Thoracic aorta (tissue), 2 donors: ENCODE measurements at regions not wholly inside any gene's neighbourhood (a gene's known extent, or its start where the extent isn't known, plus 50 kb on each side); places are given as distances from the start of the nearest gene placed in this dataset.
"Not testable (repeated sequence)": the region's sequence is repeated elsewhere in the genome, so short reads cannot be mapped to it uniquely, and the experiment has no call there.

ENCODE experiments used
- ATAC-seq: fragments of 150-250 bp; one replicate; pipeline ENCODE4 v1.8.0; 2017; ENCODE audit warnings: low read depth; ENCODE audit not compliant: insufficient number of reproducible peaks, low FRiP score
- DNase-seq: peaks from one replicate; pipeline ENCODE4 v3.0.0-alpha.2; 2020; ENCODE audit warnings: low spot score
- H3K27ac ChIP-seq, 2 donors: fragments of 200-600 bp; sonication (generic); 1 replicate in 1 of 2; 2 replicates in 1 of 2; pipeline ENCODE4 v1.5.1; 2016; ENCODE audit warnings: mild to moderate bottlenecking in 2 of 2, moderate library complexity in 2 of 2
- H3K27me3 ChIP-seq: fragments of 200-600 bp; sonication (generic); replicated peaks from 2 replicates; pipeline ENCODE4 v1.6.0; 2016; ENCODE audit warnings: mild to moderate bottlenecking; ENCODE audit not compliant: insufficient read depth
- H3K36me3 ChIP-seq: fragments of 200-600 bp; sonication (generic); one replicate; pipeline ENCODE4 v1.5.1; 2016
- H3K4me1 ChIP-seq, 2 donors: fragments of 200-600 bp; sonication (generic); 1 replicate in 1 of 2; 2 replicates in 1 of 2; pipeline versions ENCODE4 v1.5.1 to v1.6.0; 2016; ENCODE audit warnings: low read depth in 2 of 2, mild to moderate bottlenecking in 1 of 2; ENCODE audit not compliant: control insufficient read depth in 1 of 2
- H3K4me3 ChIP-seq: fragments of 200-600 bp; sonication (generic); 2 replicates; pipeline ENCODE4 v1.5.1; 2016; ENCODE audit warnings: mild to moderate bottlenecking
- H3K9me3 ChIP-seq: fragments of 200-600 bp; sonication (generic); 2 replicates; pipeline ENCODE4 v1.5.1; 2016
- TF ChIP-seq, protein P1 (sequence below): fragments of 200-600 bp; sonication (generic); IDR thresholded peaks from one replicate; pipeline ENCODE4 v1.5.1; 2019; ENCODE audit warnings: antibody characterized with exemption

GRCh38 chr13:109939180-109939579, 152.8 kb upstream of the IRS2 start:
- Histone ChIP-seq H3K36me3 (no peaks in the 10 kb centered on the region), H3K4me1 (peaks cover 0 to 13% of the 10 kb centered on the region in 2 donors), H3K9me3 (no peaks in the 10 kb centered on the region), H3K4me3 (no peak overlapping the region), H3K27ac (peak overlapping the region in 1 of 2 donors; percentile 23), H3K27me3 (no peaks in the 10 kb centered on the region)
- TF ChIP-seq, protein P1, sequence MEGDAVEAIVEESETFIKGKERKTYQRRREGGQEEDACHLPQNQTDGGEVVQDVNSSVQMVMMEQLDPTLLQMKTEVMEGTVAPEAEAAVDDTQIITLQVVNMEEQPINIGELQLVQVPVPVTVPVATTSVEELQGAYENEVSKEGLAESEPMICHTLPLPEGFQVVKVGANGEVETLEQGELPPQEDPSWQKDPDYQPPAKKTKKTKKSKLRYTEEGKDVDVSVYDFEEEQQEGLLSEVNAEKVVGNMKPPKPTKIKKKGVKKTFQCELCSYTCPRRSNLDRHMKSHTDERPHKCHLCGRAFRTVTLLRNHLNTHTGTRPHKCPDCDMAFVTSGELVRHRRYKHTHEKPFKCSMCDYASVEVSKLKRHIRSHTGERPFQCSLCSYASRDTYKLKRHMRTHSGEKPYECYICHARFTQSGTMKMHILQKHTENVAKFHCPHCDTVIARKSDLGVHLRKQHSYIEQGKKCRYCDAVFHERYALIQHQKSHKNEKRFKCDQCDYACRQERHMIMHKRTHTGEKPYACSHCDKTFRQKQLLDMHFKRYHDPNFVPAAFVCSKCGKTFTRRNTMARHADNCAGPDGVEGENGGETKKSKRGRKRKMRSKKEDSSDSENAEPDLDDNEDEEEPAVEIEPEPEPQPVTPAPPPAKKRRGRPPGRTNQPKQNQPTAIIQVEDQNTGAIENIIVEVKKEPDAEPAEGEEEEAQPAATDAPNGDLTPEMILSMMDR, result no peak
- DNase-seq (no peak), ATAC-seq (no peak)

DNA sequence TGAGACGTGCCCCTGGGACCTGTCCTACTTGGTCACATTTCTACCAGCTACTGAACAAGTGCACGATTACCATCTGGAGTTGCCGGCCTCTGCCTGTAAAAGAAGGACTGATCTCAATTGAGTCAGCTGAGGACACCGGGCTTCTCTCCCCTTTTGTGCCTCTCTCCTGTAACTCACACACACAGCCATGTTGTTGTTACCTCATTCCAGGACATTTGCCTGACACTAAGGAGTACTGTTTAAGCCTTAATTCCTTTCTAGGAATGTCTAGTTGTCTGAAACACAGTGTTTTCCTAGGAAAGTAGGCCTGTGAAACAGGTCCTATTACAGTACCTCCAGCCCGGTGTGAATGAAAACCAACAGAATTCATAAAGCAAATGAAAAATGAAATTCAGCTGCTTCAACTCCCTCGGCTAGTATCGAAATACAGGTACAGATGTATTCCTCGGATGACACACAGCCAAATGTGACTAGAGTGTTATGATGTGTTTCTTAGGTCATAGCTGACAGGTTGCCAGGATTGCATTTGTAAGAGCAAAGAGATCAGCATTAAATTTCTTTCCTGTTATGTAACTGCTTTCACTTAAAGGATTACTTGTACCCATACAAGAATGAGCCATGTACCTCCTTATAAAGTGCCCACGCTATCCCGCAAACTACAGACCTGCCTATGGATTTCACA, 152.0 kb upstream of the IRS2 start:
- H3K36me3 ChIP-seq, result no peaks in the 10 kb centered on the region
- no peak for DNase-seq
- TF ChIP-seq, protein P1, result no peak

DNA sequence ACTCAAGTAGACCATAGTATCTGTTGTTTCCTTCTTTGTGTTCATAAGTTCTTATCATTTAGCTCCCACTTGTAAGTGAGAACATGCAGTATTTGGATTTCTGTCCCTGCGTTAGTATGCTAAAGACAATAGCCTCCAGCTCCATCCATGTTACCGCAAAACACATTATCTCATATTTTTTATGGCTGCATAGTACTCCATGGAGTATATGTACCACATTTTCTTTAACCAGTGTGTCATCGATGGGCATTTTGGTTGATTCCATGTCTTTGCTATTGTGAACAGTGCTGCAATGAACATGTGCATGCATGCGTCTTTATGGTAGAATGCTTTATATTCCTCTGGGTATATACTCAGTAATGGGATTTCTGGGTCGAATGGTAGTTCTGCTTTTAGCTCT, 148.1 kb upstream of the IRS2 start:
- H3K27me3 ChIP-seq, H3K4me3 ChIP-seq, H3K9me3 ChIP-seq, DNase-seq, ATAC-seq, H3K36me3 ChIP-seq, H3K27ac ChIP-seq: not testable (repeated sequence)
- H3K4me1 ChIP-seq, result peaks cover 0 to 13% of the 10 kb centered on the region in 2 donors

More for the DNA sequence above, 152.0 kb upstream of the IRS2 start:
- no peaks in the 10 kb centered on the region for H3K9me3 ChIP-seq
- H3K4me1 ChIP-seq, result peaks cover 0 to 13% of the 10 kb centered on the region in 2 donors
- no peaks in the 10 kb centered on the region for H3K27me3 ChIP-seq
- no peak for ATAC-seq
- H3K27ac ChIP-seq, result peak overlapping the region in 1 of 2 donors; percentile 23
- no peak overlapping the region for H3K4me3 ChIP-seq

- DNase-seq (no peak), ATAC-seq (no peak)
- Histone ChIP-seq H3K36me3 (no peaks in the 10 kb centered on the region), H3K4me1 (peaks cover 0 to 3% of the 10 kb centered on the region in 2 donors), H3K27ac (no peak overlapping the region), H3K4me3 (no peak overlapping the region), H3K9me3 (no peaks in the 10 kb centered on the region), H3K27me3 (no peaks in the 10 kb centered on the region)
- TF ChIP-seq, protein P1, result no peak
Observed at GRCh38 chr13:109933476-109933875, 147.1 kb upstream of the IRS2 start.

- no peaks in the 10 kb centered on the region for H3K9me3 ChIP-seq
- H3K4me1 ChIP-seq, result peaks cover 0 to 7% of the 10 kb centered on the region in 2 donors
- H3K27ac ChIP-seq, result no peak overlapping the region
- H3K27me3 ChIP-seq, result no peaks in the 10 kb centered on the region
- H3K36me3 ChIP-seq, result no peaks in the 10 kb centered on the region
- ATAC-seq, result no peak
- DNase-seq, result no peak
- TF ChIP-seq, protein P1, result no peak
- H3K4me3 ChIP-seq, result no peak overlapping the region
Observed at GRCh38 chr13:109924376-109924775, 138.0 kb upstream of the IRS2 start.

GRCh38 chr13:109922518-109922917, 136.1 kb upstream of the IRS2 start:
- peaks cover 6 to 25% of the 10 kb centered on the region in 2 donors for H3K4me1 ChIP-seq
- TF ChIP-seq, protein P1, result no peak
- H3K36me3 ChIP-seq, result no peaks in the 10 kb centered on the region
- H3K9me3 ChIP-seq, result no peaks in the 10 kb centered on the region
- H3K27me3 ChIP-seq, result no peaks in the 10 kb centered on the region
- no peak overlapping the region for H3K27ac ChIP-seq
- H3K4me3 ChIP-seq, result no peak overlapping the region
- ATAC-seq (no peak), DNase-seq (no peak)
